NT2/D1 (cell line): ENCODE measurements at regions not wholly inside any gene's neighbourhood (a gene's known extent, or its start where the extent isn't known, plus 50 kb on each side); places are given as distances from the start of the nearest gene placed in this dataset.

Experiments used
- YY1 ChIP-seq: IDR thresholded peaks from 2 replicates; pipeline ENCODE4 v1.6.1; 2011; ENCODE audit not compliant: insufficient read length, insufficient read depth
- ZNF274 ChIP-seq: IDR thresholded peaks from 2 replicates; pipeline ENCODE4 v1.6.1; 2011; ENCODE audit warnings: mild to moderate bottlenecking, low read depth, low read length

- no peak for TF ChIP-seq YY1
- TF ChIP-seq ZNF274 = no peak
Observed at GRCh38 chr21:41071258-41072171, 96.4 kb upstream of the BACE2 start.
